ENCODE measurements at regions not wholly inside any gene's neighbourhood (a gene's known extent, or its start where the extent isn't known, plus 50 kb on each side); places are given as distances from the start of the nearest gene placed in this dataset.

GRCh38 chr9:80437825-80438224 lies 866.1 kb downstream of the TLE4 start:
- TF ChIP-seq CTCF (IDR thresholded peaks at IDR 0.05) (no peak), POLR2A (IDR thresholded peaks at IDR 0.05) (no peak)

Data from body of pancreas (tissue), 4 donors.